BE2C (cell line): ENCODE measurements at regions not wholly inside any gene's neighbourhood (a gene's known extent, or its start where the extent isn't known, plus 50 kb on each side); places are given as distances from the start of the nearest gene placed in this dataset.

Source experiments
- DNase-seq: peaks from one replicate; pipeline ENCODE4 v3.0.0-alpha.2; 2020
- H3K27me3 ChIP-seq: fragments of 250-450 bp; sonication (Bioruptor Pico); 2 replicates; pipeline ENCODE4 v1.5.1; 2020; ENCODE audit warnings: mild to moderate bottlenecking
- H3K36me3 ChIP-seq: fragments of 250-450 bp; sonication (Bioruptor Pico); 2 replicates; pipeline ENCODE4 v1.5.1; 2020; ENCODE audit warnings: mild to moderate bottlenecking
- H3K4me1 ChIP-seq: fragments of 250-450 bp; sonication (Bioruptor Pico); 2 replicates; pipeline ENCODE4 v1.5.1; 2020
- H3K4me3 ChIP-seq: 2 replicates; pipeline ENCODE4 v1.5.1; 2011; ENCODE audit warnings: low read depth, low read length
- H3K9me3 ChIP-seq: fragments of 250-450 bp; sonication (Bioruptor Pico); 2 replicates; pipeline ENCODE4 v1.5.1; 2020
- TF ChIP-seq, protein P1 (sequence below): IDR thresholded peaks from 2 replicates; pipeline ENCODE4 v1.5.1; 2012; ENCODE audit warnings: mild to moderate bottlenecking, low read depth, low read length

DNA sequence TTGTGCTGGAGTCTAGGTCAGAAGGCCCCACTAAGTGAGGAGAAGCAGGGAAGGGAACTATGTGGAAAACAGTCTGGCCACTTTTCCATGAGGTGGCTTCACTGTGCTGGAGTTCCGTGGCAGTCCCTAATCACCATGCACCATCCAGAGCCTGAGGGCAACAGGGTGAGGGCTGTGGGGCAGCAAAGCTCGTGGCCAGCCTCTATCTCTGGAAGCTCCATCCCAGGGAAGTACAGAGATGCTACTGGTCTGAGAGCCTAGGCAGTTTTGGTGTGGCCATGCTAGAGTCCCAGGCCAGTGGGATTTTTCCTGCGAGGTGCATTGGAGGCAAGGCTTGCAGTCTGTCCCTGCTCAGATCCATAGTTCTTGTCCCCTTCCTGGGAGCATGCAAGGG, 157.3 kb upstream of the LRRC7 start:
- TF ChIP-seq, protein P1, sequence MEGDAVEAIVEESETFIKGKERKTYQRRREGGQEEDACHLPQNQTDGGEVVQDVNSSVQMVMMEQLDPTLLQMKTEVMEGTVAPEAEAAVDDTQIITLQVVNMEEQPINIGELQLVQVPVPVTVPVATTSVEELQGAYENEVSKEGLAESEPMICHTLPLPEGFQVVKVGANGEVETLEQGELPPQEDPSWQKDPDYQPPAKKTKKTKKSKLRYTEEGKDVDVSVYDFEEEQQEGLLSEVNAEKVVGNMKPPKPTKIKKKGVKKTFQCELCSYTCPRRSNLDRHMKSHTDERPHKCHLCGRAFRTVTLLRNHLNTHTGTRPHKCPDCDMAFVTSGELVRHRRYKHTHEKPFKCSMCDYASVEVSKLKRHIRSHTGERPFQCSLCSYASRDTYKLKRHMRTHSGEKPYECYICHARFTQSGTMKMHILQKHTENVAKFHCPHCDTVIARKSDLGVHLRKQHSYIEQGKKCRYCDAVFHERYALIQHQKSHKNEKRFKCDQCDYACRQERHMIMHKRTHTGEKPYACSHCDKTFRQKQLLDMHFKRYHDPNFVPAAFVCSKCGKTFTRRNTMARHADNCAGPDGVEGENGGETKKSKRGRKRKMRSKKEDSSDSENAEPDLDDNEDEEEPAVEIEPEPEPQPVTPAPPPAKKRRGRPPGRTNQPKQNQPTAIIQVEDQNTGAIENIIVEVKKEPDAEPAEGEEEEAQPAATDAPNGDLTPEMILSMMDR = no peak
- no peaks in the 10 kb centered on the region for H3K4me1 ChIP-seq
- DNase-seq = no peak
- no peaks in the 10 kb centered on the region for H3K36me3 ChIP-seq
- no peaks in the 10 kb centered on the region for H3K27me3 ChIP-seq
- H3K4me3 ChIP-seq = no peak overlapping the region
- no peaks in the 10 kb centered on the region for H3K9me3 ChIP-seq

DNA sequence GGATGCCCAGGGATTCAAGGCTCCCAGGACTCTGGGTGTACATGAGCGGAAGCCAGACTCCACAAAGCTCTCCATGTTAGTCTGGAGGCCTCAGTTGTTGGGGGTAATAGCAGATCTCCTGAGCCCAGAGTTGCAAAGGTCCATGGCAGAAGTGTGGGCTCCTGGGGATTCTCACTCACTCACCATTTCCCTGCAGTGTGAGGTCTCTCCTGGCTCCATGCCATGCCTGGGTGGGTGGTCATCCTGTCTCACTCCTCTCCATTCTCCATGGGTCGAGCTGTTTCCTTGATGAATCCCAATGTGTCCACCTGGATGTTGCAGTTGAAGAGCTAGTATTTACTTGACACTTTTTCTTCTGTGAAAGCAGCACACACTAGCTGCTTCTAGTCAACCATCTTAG, 156.8 kb upstream of the LRRC7 start:
- TF ChIP-seq, protein P1 = no peak
- Histone ChIP-seq H3K4me3 (no peak overlapping the region), H3K27me3 (no peaks in the 10 kb centered on the region), H3K9me3 (no peaks in the 10 kb centered on the region), H3K36me3 (no peaks in the 10 kb centered on the region), H3K4me1 (no peaks in the 10 kb centered on the region)
- DNase-seq = no peak

DNA sequence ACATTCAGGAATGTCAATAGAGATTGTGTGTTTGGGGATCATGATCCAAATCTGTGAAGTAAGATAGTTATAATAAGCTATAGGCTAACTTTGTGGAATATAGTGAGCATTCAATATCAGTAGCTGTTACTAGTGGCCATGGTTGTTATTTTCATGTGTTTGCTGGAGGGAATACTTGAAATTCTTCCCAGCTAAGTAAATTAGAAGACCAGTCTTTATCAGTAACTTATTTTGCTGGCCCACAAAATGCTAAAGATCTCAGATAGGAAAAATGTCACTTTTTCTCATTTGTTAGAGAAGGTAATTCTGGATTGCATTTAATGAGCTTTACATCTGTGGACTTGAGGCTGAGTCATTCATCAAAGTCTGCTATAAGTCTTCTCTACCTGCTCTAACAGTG, 156.1 kb upstream of the LRRC7 start:
- Histone ChIP-seq H3K27me3 (no peaks in the 10 kb centered on the region), H3K9me3 (no peaks in the 10 kb centered on the region), H3K4me1 (no peaks in the 10 kb centered on the region), H3K36me3 (no peaks in the 10 kb centered on the region), H3K4me3 (no peak overlapping the region)
- DNase-seq = no peak
- TF ChIP-seq, protein P1 = no peak

DNA sequence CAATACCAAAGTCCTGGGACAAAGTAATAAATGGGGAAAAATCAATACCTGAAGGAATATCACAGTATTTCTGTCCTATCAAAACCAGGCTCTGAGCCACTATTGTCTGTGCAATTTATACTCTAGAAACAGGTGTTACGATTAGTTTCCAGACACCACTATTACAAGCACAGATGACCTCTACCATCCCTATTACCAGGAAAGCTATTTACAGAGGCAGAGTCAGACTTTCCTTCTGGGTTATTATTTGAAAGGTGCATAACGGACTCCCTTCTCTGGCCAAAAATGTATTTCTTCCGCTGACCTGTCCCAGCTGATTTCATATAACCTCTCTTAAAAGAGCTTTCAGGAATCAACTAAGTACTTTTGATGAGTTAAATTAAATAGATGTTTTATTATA, 154.6 kb upstream of the LRRC7 start:
- no peaks in the 10 kb centered on the region for H3K4me1 ChIP-seq
- no peak for DNase-seq
- TF ChIP-seq, protein P1 = no peak
- H3K9me3 ChIP-seq = no peaks in the 10 kb centered on the region
- no peaks in the 10 kb centered on the region for H3K36me3 ChIP-seq
- H3K27me3 ChIP-seq = no peaks in the 10 kb centered on the region
- no peak overlapping the region for H3K4me3 ChIP-seq

DNA sequence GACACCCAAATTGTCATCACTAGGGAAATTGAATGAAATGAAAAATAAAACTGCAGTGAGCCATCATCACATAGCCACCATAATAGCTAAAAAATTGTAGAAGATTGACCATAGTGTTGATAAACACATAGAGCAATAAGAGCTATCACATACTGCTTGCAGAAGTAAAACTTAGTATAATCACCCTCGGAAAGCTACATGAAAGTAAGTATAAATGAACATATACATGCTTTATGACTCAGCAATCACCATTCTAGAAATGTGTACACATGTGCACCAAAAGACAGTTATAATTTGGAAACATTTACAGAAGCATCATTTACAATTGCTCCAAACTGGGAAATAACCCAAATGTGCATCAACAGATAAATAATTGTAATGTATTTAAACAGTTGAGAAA, 153.1 kb upstream of the LRRC7 start:
- no peak for DNase-seq
- Histone ChIP-seq H3K4me1 (no peaks in the 10 kb centered on the region), H3K36me3 (no peaks in the 10 kb centered on the region), H3K27me3 (no peaks in the 10 kb centered on the region), H3K4me3 (no peak overlapping the region), H3K9me3 (no peaks in the 10 kb centered on the region)
- TF ChIP-seq, protein P1 = no peak

DNA sequence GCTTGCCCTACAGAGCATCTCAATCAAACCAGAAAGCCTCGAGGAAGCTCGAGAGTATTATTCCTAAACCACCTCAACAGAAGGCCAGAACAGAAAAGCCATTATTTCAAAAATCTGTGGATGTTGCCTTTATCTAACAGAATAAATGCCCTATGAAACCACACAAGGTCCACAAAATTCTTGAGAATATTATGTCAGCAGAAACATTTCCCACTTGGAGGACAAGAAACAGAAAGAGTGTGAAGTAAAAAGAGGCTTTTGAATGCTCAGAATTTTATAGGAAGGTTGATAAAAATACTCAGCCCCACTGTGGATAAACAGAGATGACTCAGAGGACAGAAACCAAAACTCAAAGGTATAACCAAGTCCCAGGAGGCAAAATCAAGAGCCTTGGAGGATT, 146.4 kb upstream of the LRRC7 start:
- no peaks in the 10 kb centered on the region for H3K36me3 ChIP-seq
- no peaks in the 10 kb centered on the region for H3K4me1 ChIP-seq
- no peaks in the 10 kb centered on the region for H3K27me3 ChIP-seq
- no peak overlapping the region for H3K4me3 ChIP-seq
- TF ChIP-seq, protein P1 = no peak
- DNase-seq = no peak
- H3K9me3 ChIP-seq = no peaks in the 10 kb centered on the region
